ENCODE measurements at regions not wholly inside any gene's neighbourhood (a gene's known extent, or its start where the extent isn't known, plus 50 kb on each side); places are given as distances from the start of the nearest gene placed in this dataset.

GRCh38 chr17:71376933-71377332, 743.9 kb upstream of the SOX9 start:
- no peak for DNase-seq

- DNase-seq: no peak
Observed at GRCh38 chr17:71378036-71378435, 742.8 kb upstream of the SOX9 start.

GRCh38 chr17:71378741-71379140, 742.1 kb upstream of the SOX9 start:
- no peak for DNase-seq

- no peak for DNase-seq
Observed at GRCh38 chr17:71379512-71379911, 741.3 kb upstream of the SOX9 start.

- DNase-seq: no peak
Observed at GRCh38 chr17:71380535-71380934, 740.3 kb upstream of the SOX9 start.

GRCh38 chr17:71380936-71381335, 739.9 kb upstream of the SOX9 start:
- no peak for DNase-seq

GRCh38 chr17:71383091-71383490, 737.7 kb upstream of the SOX9 start:
- DNase-seq: no peak

GRCh38 chr17:71387456-71387855, 733.4 kb upstream of the SOX9 start:
- no peak for DNase-seq

- DNase-seq: no peak
Observed at GRCh38 chr17:71392715-71393567, 727.9 kb upstream of the SOX9 start.

GRCh38 chr17:71395901-71396300, 724.9 kb upstream of the SOX9 start:
- DNase-seq: no peak

- DNase-seq: no peak
Observed at GRCh38 chr17:71396711-71397110, 724.1 kb upstream of the SOX9 start.

GRCh38 chr17:71398025-71398424, 722.8 kb upstream of the SOX9 start:
- DNase-seq: no peak

- no peak for DNase-seq
Observed at GRCh38 chr17:71398800-71399219, 722.0 kb upstream of the SOX9 start.

- DNase-seq: no peak
Observed at GRCh38 chr17:71399221-71399620, 721.6 kb upstream of the SOX9 start.

GRCh38 chr17:71399649-71400048, 721.2 kb upstream of the SOX9 start:
- DNase-seq: no peak

- DNase-seq: no peak
Observed at GRCh38 chr17:71402007-71402406, 718.8 kb upstream of the SOX9 start.

- no peak for DNase-seq
Observed at GRCh38 chr17:71402661-71403141, 718.1 kb upstream of the SOX9 start.

- DNase-seq: no peak
Observed at GRCh38 chr17:71405101-71405500, 715.7 kb upstream of the SOX9 start.

- DNase-seq: no peak
Observed at GRCh38 chr17:71407981-71408380, 712.8 kb upstream of the SOX9 start.

GRCh38 chr17:71409137-71409536, 711.7 kb upstream of the SOX9 start:
- no peak for DNase-seq

GRCh38 chr17:71409712-71410111, 711.1 kb upstream of the SOX9 start:
- DNase-seq: no peak

- no peak for DNase-seq
Observed at GRCh38 chr17:71412803-71413202, 708.0 kb upstream of the SOX9 start.

GRCh38 chr17:71413935-71414334, 706.9 kb upstream of the SOX9 start:
- DNase-seq: no peak

GRCh38 chr17:71417142-71417541, 703.7 kb upstream of the SOX9 start:
- no peak for DNase-seq

- no peak for DNase-seq
Observed at GRCh38 chr17:71422968-71423367, 697.9 kb upstream of the SOX9 start.
